GM12864 (cell line): ENCODE measurements at regions not wholly inside any gene's neighbourhood (a gene's known extent, or its start where the extent isn't known, plus 50 kb on each side); places are given as distances from the start of the nearest gene placed in this dataset.

Experiments
- DNase-seq: peaks from one replicate; pipeline ENCODE4 v3.0.0-alpha.2; 2011; ENCODE audit warnings: low read depth
- H3K4me3 ChIP-seq: 2 replicates; pipeline ENCODE4 v1.5.1; 2011; ENCODE audit warnings: mild to moderate bottlenecking, low read depth, low read length, control low read depth
- CTCF ChIP-seq: IDR thresholded peaks from 2 replicates; pipeline ENCODE4 v1.5.1; 2011; ENCODE audit warnings: low read depth, mild to moderate bottlenecking, moderate library complexity, low read length, control low read depth, inconsistent platforms; ENCODE audit errors: missing control alignments

- no peak for TF ChIP-seq CTCF
- no peak for DNase-seq
- no peak overlapping the region for H3K4me3 ChIP-seq
Measured at GRCh38 chr4:31968842-31969241, 1248.7 kb downstream of the PCDH7 start.

- no peak for DNase-seq
- no peak for TF ChIP-seq CTCF
- no peak overlapping the region for H3K4me3 ChIP-seq
Measured at GRCh38 chr4:31974490-31975002, 1254.4 kb downstream of the PCDH7 start.

- no peak overlapping the region for H3K4me3 ChIP-seq
- TF ChIP-seq CTCF = no peak
- DNase-seq = no peak
Measured at GRCh38 chr4:31979988-31980387, 1259.8 kb downstream of the PCDH7 start.

- no peak for DNase-seq
- no peak overlapping the region for H3K4me3 ChIP-seq
- no peak for TF ChIP-seq CTCF
Measured at GRCh38 chr4:31983246-31983645, 1263.1 kb downstream of the PCDH7 start.

GRCh38 chr4:31983677-31984076 lies 1263.5 kb downstream of the PCDH7 start:
- H3K4me3 ChIP-seq = no peak overlapping the region
- TF ChIP-seq CTCF = no peak
- DNase-seq = no peak

GRCh38 chr4:31984872-31985271 lies 1264.7 kb downstream of the PCDH7 start:
- no peak for DNase-seq
- no peak for TF ChIP-seq CTCF
- H3K4me3 ChIP-seq = no peak overlapping the region

- TF ChIP-seq CTCF = no peak
- H3K4me3 ChIP-seq = no peak overlapping the region
- DNase-seq = no peak
Measured at GRCh38 chr4:31995943-31996901, 1276.1 kb downstream of the PCDH7 start.
